ENCODE measurements at regions not wholly inside any gene's neighbourhood (a gene's known extent, or its start where the extent isn't known, plus 50 kb on each side); places are given as distances from the start of the nearest gene placed in this dataset.
A peak's percentile ranks its signal among the peaks of the same experiment; 100 is the strongest.
"Not testable (repeated sequence)": the region's sequence is repeated elsewhere in the genome, so short reads cannot be mapped to it uniquely, and the experiment has no call there.

DNA sequence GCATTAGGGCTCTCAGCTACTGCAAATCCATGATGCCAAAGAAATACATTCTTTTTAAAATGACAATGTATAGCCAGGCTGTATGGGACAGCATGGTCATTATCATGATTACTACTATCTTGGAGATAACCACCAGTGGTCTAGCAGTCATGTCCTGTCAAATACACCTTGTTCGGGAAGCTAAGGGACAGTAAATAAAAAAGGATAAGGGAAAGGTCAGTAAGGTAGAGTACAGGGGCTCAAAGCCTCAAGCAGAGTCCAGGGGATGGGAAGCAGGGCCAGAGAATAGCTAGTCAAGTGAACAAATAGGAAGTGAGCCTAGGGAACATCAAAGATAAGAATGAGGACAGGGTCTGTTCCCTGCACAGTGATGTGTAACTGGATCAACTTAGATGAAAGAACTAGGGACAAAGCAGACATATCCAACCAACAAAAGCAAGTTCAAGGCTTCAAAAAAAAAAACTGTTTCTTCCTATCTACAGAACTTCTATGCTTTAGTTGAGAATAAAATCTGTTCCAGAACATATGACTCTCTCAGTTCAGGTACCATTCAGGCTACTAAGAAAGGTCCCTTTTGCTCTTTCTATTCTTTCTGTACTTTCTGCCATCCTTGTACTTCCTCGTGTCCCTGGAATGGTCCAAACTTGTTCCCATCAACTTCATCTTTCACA, 62.9 kb upstream of the EHBP1 start:
- Histone ChIP-seq H4K5ac (ENCODE audit: low read length) (no peak overlapping the region), H3K4me2 (ENCODE audit: low read length) (no peak overlapping the region), H3K36me3 (ENCODE audit: control insufficient read depth, insufficient read depth, low read length) (no peaks in the 10 kb centered on the region), H3K9ac (ENCODE audit: low read length) (no peak overlapping the region), H3K79me1 (ENCODE audit: low read length) (no peaks in the 10 kb centered on the region), H2BK15ac (replicated peaks; ENCODE audit: low read depth) (no peak overlapping the region), H3K23ac (ENCODE audit: low read length) (no peak overlapping the region), H2BK5ac (ENCODE audit: low read length) (no peak overlapping the region), H3K56ac (ENCODE audit: low read length) (no peak overlapping the region), H3K18ac (ENCODE audit: low read length) (no peak overlapping the region), H3K27me3 (ENCODE audit: insufficient read depth, low read length, poor library complexity) (no peaks in the 10 kb centered on the region), H3K27ac (ENCODE audit: low read depth, low read length) (no peak overlapping the region), H3K4me3 (ENCODE audit: low read length) (no peak overlapping the region), H2AK5ac (ENCODE audit: low read length) (no peak overlapping the region), H2BK120ac (ENCODE audit: low read depth, low read length) (no peak overlapping the region), H3K4me1 (ENCODE audit: control insufficient read depth, low read depth, low read length) (no peaks in the 10 kb centered on the region), H4K8ac (ENCODE audit: low read depth, low read length) (no peak overlapping the region), H3K4ac (ENCODE audit: low read depth, low read length) (no peak overlapping the region), H3K79me2 (ENCODE audit: control insufficient read depth, insufficient read depth, low read length) (no peaks in the 10 kb centered on the region)
- WGBS (ENCODE audit: extremely low coverage, insufficient coverage, low lambda C conversion rate) = no CpG with 5 or more reads among the region's 2 CpGs
- peak; percentile 12 for DNase-seq

DNA sequence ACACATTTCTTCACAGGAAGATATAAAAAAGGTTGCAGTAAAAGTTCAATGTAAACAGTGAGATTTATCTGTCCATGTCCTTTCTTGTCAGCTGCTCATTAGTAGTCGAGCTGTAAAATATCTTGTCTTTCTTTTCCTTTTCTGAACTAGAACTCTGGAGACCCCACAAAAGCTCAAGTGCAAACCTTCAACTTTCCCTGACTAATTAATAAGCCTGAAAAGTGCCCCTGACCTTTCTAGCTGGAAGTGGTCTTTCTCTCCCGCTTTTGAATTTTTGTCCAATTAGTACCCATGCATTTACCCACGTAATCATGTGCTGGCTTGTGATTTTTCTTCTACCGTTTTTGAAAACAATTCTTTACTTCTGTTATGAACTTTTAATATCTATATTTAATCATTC, 63.6 kb upstream of the EHBP1 start:
- Histone ChIP-seq H2BK15ac (replicated peaks; ENCODE audit: low read depth) (no peak overlapping the region), H4K5ac (ENCODE audit: low read length) (no peak overlapping the region), H3K56ac (ENCODE audit: low read length) (no peak overlapping the region), H3K27ac (ENCODE audit: low read depth, low read length) (no peak overlapping the region), H3K4me3 (ENCODE audit: low read length) (no peak overlapping the region), H3K4me1 (ENCODE audit: control insufficient read depth, low read depth, low read length) (no peaks in the 10 kb centered on the region), H3K79me1 (ENCODE audit: low read length) (no peaks in the 10 kb centered on the region), H2AK5ac (ENCODE audit: low read length) (no peak overlapping the region), H4K8ac (ENCODE audit: low read depth, low read length) (no peak overlapping the region), H3K9ac (ENCODE audit: low read length) (no peak overlapping the region), H2BK120ac (ENCODE audit: low read depth, low read length) (no peak overlapping the region), H3K27me3 (ENCODE audit: insufficient read depth, low read length, poor library complexity) (no peaks in the 10 kb centered on the region), H3K79me2 (ENCODE audit: control insufficient read depth, insufficient read depth, low read length) (no peaks in the 10 kb centered on the region), H3K18ac (ENCODE audit: low read length) (no peak overlapping the region), H3K23ac (ENCODE audit: low read length) (no peak overlapping the region), H3K4me2 (ENCODE audit: low read length) (no peak overlapping the region), H3K36me3 (ENCODE audit: control insufficient read depth, insufficient read depth, low read length) (no peaks in the 10 kb centered on the region), H3K4ac (ENCODE audit: low read depth, low read length) (no peak overlapping the region), H2BK5ac (ENCODE audit: low read length) (no peak overlapping the region)
- DNase-seq = no peak
- WGBS (ENCODE audit: extremely low coverage, insufficient coverage, low lambda C conversion rate) = no CpG with 5 or more reads among the region's 4 CpGs

DNA sequence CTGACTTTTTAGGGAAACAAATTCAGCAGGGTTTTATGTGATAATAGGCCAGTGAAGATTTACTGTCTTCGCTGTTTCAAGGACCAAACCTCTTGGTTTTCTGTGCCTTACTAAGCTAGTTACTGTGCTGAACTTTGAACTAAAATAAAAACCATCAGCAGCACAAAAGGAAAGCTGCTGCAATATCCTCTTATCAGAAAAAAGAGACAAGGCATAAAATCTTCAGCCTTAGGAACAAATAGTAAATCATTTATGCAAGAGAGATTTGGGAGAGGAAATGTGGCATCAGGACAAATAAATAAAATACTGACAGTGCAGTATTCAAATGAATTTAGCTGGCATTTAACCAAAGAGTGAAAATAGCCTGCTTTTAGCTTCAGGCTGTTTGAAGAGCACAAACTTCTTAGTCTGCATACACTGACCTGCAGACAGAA, 64.1 kb upstream of the EHBP1 start:
- H3K4me1 ChIP-seq (ENCODE audit: control insufficient read depth, low read depth, low read length) = no peaks in the 10 kb centered on the region
- no peaks in the 10 kb centered on the region for H3K27me3 ChIP-seq (ENCODE audit: insufficient read depth, low read length, poor library complexity)
- no peak overlapping the region for H4K8ac ChIP-seq (ENCODE audit: low read depth, low read length)
- H3K9ac ChIP-seq (ENCODE audit: low read length) = no peak overlapping the region
- no peak overlapping the region for H2BK120ac ChIP-seq (ENCODE audit: low read depth, low read length)
- no peak overlapping the region for H3K27ac ChIP-seq (ENCODE audit: low read depth, low read length)
- H3K56ac ChIP-seq (ENCODE audit: low read length) = no peak overlapping the region
- no peak overlapping the region for H3K18ac ChIP-seq (ENCODE audit: low read length)
- no peak overlapping the region for H3K4ac ChIP-seq (ENCODE audit: low read depth, low read length)
- no peak overlapping the region for H3K4me2 ChIP-seq (ENCODE audit: low read length)
- no peak overlapping the region for H4K5ac ChIP-seq (ENCODE audit: low read length)
- no peak overlapping the region for H2AK5ac ChIP-seq (ENCODE audit: low read length)
- no peak overlapping the region for H3K23ac ChIP-seq (ENCODE audit: low read length)
- no peak for DNase-seq
- H3K79me1 ChIP-seq (ENCODE audit: low read length) = no peaks in the 10 kb centered on the region
- no peaks in the 10 kb centered on the region for H3K79me2 ChIP-seq (ENCODE audit: control insufficient read depth, insufficient read depth, low read length)
- H2BK15ac ChIP-seq (replicated peaks; ENCODE audit: low read depth) = no peak overlapping the region
- no peaks in the 10 kb centered on the region for H3K36me3 ChIP-seq (ENCODE audit: control insufficient read depth, insufficient read depth, low read length)
- H3K4me3 ChIP-seq (ENCODE audit: low read length) = no peak overlapping the region
- WGBS (ENCODE audit: extremely low coverage, insufficient coverage, low lambda C conversion rate) = no CpG with 5 or more reads among the region's 1 CpG
- H2BK5ac ChIP-seq (ENCODE audit: low read length) = no peak overlapping the region

- no peak overlapping the region for H3K9ac ChIP-seq (ENCODE audit: low read length)
- H3K4me1 ChIP-seq (ENCODE audit: control insufficient read depth, low read depth, low read length) = no peaks in the 10 kb centered on the region
- H2BK120ac ChIP-seq (ENCODE audit: low read depth, low read length) = no peak overlapping the region
- H3K4ac ChIP-seq (ENCODE audit: low read depth, low read length) = no peak overlapping the region
- H3K27ac ChIP-seq (ENCODE audit: low read depth, low read length) = no peak overlapping the region
- H3K4me3 ChIP-seq (ENCODE audit: low read length) = no peak overlapping the region
- H3K23ac ChIP-seq (ENCODE audit: low read length) = no peak overlapping the region
- WGBS (ENCODE audit: extremely low coverage, insufficient coverage, low lambda C conversion rate) = no CpG with 5 or more reads among the region's 5 CpGs
- H3K4me2 ChIP-seq (ENCODE audit: low read length) = no peak overlapping the region
- DNase-seq = no peak
- no peaks in the 10 kb centered on the region for H3K79me1 ChIP-seq (ENCODE audit: low read length)
- no peaks in the 10 kb centered on the region for H3K79me2 ChIP-seq (ENCODE audit: control insufficient read depth, insufficient read depth, low read length)
- no peaks in the 10 kb centered on the region for H3K27me3 ChIP-seq (ENCODE audit: insufficient read depth, low read length, poor library complexity)
- H2AK5ac ChIP-seq (ENCODE audit: low read length) = no peak overlapping the region
- H2BK5ac ChIP-seq (ENCODE audit: low read length) = no peak overlapping the region
- H3K56ac ChIP-seq (ENCODE audit: low read length) = no peak overlapping the region
- H4K8ac ChIP-seq (ENCODE audit: low read depth, low read length) = no peak overlapping the region
- no peak overlapping the region for H3K18ac ChIP-seq (ENCODE audit: low read length)
- H2BK15ac ChIP-seq (replicated peaks; ENCODE audit: low read depth) = no peak overlapping the region
- H4K5ac ChIP-seq (ENCODE audit: low read length) = no peak overlapping the region
- no peaks in the 10 kb centered on the region for H3K36me3 ChIP-seq (ENCODE audit: control insufficient read depth, insufficient read depth, low read length)
Measured at GRCh38 chr2:62631160-62632085, 74.1 kb upstream of the EHBP1 start.

- H2BK5ac ChIP-seq (ENCODE audit: low read length); H4K8ac ChIP-seq (ENCODE audit: low read depth, low read length); H3K27me3 ChIP-seq (ENCODE audit: insufficient read depth, low read length, poor library complexity); H3K4me1 ChIP-seq (ENCODE audit: control insufficient read depth, low read depth, low read length); H4K5ac ChIP-seq (ENCODE audit: low read length); DNase-seq; H3K9ac ChIP-seq (ENCODE audit: low read length); H3K4ac ChIP-seq (ENCODE audit: low read depth, low read length); H2AK5ac ChIP-seq (ENCODE audit: low read length); H3K23ac ChIP-seq (ENCODE audit: low read length); H3K79me1 ChIP-seq (ENCODE audit: low read length); H3K79me2 ChIP-seq (ENCODE audit: control insufficient read depth, insufficient read depth, low read length); H2BK120ac ChIP-seq (ENCODE audit: low read depth, low read length); H3K36me3 ChIP-seq (ENCODE audit: control insufficient read depth, insufficient read depth, low read length); H3K18ac ChIP-seq (ENCODE audit: low read length); H2BK15ac ChIP-seq (replicated peaks; ENCODE audit: low read depth); H3K27ac ChIP-seq (ENCODE audit: low read depth, low read length); H3K56ac ChIP-seq (ENCODE audit: low read length); H3K4me2 ChIP-seq (ENCODE audit: low read length); H3K4me3 ChIP-seq (ENCODE audit: low read length): not testable (repeated sequence)
- no CpG with 5 or more reads among the region's 28 CpGs for WGBS (ENCODE audit: extremely low coverage, insufficient coverage, low lambda C conversion rate)
Measured at GRCh38 chr2:62630206-62630605, 75.3 kb upstream of the EHBP1 start.

Data from mesendoderm (in vitro differentiated cells).